GM19395 (cell line): ENCODE measurements at regions not wholly inside any gene's neighbourhood (a gene's known extent, or its start where the extent isn't known, plus 50 kb on each side); places are given as distances from the start of the nearest gene placed in this dataset.
A peak's percentile ranks its signal among the peaks of the same experiment; 100 is the strongest.

Experiments
- ATAC-seq: cut with Tn5 transposase; IDR thresholded peaks from one replicate; pipeline ENCODE4 v1.9.1; 2021; ENCODE audit warnings: mild to moderate bottlenecking, moderate library complexity; ENCODE audit not compliant: unreplicated experiment

DNA sequence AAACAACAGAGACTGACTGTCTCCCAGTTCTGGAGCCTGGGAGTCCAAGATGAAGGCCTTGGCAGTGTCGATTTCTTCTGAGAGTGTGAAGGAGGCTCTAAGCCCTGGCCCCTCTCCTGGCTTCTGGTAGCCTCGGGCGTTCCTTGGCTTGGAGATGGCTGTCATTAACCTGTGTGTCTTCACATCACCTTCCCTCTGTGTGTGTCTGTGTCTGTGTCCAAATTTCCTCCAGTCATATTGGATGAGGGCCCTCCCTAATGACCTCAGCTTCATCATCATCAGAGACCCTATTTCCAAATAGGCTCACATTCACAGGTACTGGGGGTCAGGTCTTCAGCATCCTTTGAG, 138.3 kb downstream of the TOMM20 start:
- ATAC-seq: no peak

GRCh38 chr1:234989479-234990327, 138.9 kb downstream of the TOMM20 start:
- no peak for ATAC-seq

DNA sequence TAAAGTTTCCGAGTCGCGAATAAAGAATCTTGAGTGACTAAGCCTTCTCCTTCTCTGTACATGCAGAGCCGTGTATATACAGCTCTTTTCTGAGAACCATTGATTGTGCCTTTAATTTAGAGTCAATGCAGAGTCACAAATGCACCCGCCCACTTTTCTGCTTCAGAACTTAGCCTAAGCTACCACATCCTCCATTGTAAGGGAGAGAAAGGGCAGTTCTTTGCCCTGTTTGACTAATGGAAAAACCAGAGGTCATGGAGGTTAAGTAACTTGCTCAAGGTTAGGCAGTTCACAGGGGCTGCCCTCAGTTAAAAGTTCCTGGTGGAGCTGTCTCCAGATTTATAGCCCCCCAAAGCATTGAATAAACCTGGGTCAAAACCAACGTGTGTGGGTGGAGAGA, 139.6 kb downstream of the TOMM20 start:
- ATAC-seq: no peak

GRCh38 chr1:234988536-234988935, 140.1 kb downstream of the TOMM20 start:
- ATAC-seq: no peak

GRCh38 chr1:234988155-234988517, 140.5 kb downstream of the TOMM20 start:
- ATAC-seq: no peak

- peak; percentile 68 for ATAC-seq
Measured at GRCh38 chr1:234987415-234988154, 141.1 kb downstream of the TOMM20 start.

DNA sequence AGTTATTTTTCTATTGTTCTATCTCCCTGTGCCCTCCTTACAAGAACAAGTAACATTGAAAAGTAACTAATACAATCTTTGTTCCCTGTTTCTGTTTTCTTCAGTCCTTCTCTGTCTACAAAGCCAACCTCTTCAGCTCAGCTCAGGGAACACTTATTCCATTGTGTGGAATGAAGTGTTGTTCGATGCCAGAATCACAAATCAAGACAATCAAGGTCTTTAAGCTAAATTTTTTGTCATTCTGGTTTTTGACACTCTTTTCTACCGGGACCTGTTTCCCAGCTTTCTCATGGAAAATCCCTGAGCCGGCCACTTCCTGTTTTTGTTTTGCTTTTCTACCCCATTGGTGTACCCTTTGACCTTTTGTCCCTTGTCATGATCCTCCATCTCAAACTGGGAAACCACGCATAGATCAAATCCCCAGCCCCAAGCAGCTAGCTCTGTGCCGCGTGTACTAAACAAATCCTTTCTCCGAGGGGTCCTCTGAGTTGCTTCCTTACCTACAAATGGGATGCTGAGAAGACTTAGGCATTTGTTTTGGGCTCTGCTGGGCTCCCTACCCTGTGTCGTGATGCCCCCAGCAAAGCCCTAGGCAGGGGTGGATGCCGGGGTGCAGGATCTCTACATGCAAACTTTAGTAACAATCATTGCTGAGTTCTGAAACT, 141.8 kb downstream of the TOMM20 start:
- no peak for ATAC-seq

GRCh38 chr1:234985516-234986294, 142.9 kb downstream of the TOMM20 start:
- ATAC-seq: no peak

- ATAC-seq: no peak
Measured at GRCh38 chr1:234985007-234985370, 143.6 kb downstream of the TOMM20 start.

- ATAC-seq: no peak
Measured at GRCh38 chr1:234983564-234984238, 144.9 kb downstream of the TOMM20 start.

GRCh38 chr1:234981758-234982157, 146.9 kb downstream of the TOMM20 start:
- no peak for ATAC-seq

DNA sequence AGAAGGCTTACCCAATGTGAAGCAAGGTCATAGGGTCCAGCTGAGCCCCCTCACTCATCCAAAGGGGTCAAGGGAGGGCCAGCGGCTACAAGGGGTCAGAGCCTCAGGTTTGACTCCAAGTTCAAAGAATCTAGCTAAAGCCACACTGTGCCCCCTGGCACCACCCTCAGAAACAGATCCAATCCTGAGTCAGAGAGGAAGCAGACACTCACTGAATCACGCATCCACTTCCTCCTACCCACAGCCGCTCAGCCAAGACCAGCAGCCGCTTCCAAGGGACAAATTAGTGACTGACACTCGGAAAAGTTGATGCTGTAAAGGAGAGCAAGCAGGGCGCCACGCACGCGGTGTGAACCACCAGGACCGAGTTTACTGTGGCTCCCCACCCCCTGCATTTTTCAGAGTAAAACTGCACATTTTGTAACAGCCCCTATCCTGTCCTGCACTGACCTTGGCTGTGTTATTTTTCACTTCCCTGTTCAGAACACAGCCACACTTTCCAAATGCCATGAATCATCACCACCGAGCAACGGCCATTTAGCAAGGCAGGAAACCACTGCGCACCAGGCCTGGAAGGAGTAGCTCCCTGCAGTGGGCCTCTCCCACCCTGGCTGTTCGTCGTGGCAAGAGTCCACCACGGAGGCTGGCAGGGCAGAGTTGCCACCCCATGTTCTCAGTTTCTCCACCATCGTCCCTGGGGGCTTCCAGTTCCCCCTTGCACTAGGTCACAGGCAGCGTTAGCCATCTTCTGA, 147.8 kb downstream of the TOMM20 start:
- peak; percentile 46 for ATAC-seq

DNA sequence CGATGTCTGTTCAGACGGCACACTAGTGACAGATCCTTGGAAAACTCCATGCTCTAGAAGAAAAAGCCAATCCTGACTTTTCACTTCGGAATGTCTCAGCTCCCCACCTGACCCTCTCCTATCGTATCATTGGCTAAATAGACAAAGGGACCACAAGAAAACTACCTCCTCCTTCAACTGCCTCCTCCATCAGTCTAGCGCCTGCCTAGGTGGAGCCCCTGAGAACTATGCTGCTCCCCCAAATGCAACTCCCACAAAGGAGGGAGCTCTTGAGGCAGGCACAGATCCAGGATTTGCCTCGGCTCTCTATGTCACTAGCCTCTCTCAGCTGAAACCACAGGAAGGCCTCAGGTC, 148.4 kb downstream of the TOMM20 start:
- peak; percentile 1 for ATAC-seq

GRCh38 chr1:234979296-234980279, 149.0 kb downstream of the TOMM20 start:
- ATAC-seq: no peak

GRCh38 chr1:234978397-234979295, 150.0 kb downstream of the TOMM20 start:
- peak; percentile 71 for ATAC-seq

GRCh38 chr1:234977875-234978396, 150.7 kb downstream of the TOMM20 start:
- ATAC-seq: no peak

- ATAC-seq: no peak
Measured at GRCh38 chr1:234976861-234977680, 151.6 kb downstream of the TOMM20 start.
